ENCODE measurements at regions not wholly inside any gene's neighbourhood (a gene's known extent, or its start where the extent isn't known, plus 50 kb on each side); places are given as distances from the start of the nearest gene placed in this dataset.

- Histone ChIP-seq H3K4me1 (ENCODE audit: control insufficient read depth in 1 of 2, insufficient read depth in 2 of 2, low read length in 2 of 2) (no peaks in the 10 kb centered on the region), H3K4me3 (ENCODE audit: low read depth in 1 of 2, low read length in 2 of 2) (no peak overlapping the region), H3K27me3 (ENCODE audit: low read depth, low read length) (no peaks in the 10 kb centered on the region), H3K36me3 (ENCODE audit: control insufficient read depth in 1 of 2, insufficient read depth in 2 of 2, low read length in 2 of 2) (no peaks in the 10 kb centered on the region), H3K27ac (ENCODE audit: low read length) (no peak overlapping the region), H3K9me3 (ENCODE audit: control insufficient read depth in 1 of 2, low read length in 2 of 2) (no peaks in the 10 kb centered on the region)
Measured at GRCh38 chr11:37560346-37560745, 962.3 kb upstream of the RAG2 start.

GRCh38 chr11:37558619-37559210 lies 960.7 kb upstream of the RAG2 start:
- no peaks in the 10 kb centered on the region for H3K36me3 ChIP-seq (ENCODE audit: control insufficient read depth in 1 of 2, insufficient read depth in 2 of 2, low read length in 2 of 2)
- H3K4me3 ChIP-seq (ENCODE audit: low read depth in 1 of 2, low read length in 2 of 2), result no peak overlapping the region
- H3K4me1 ChIP-seq (ENCODE audit: control insufficient read depth in 1 of 2, insufficient read depth in 2 of 2, low read length in 2 of 2), result no peaks in the 10 kb centered on the region
- H3K27me3 ChIP-seq (ENCODE audit: low read depth, low read length), result no peaks in the 10 kb centered on the region
- no peak overlapping the region for H3K27ac ChIP-seq (ENCODE audit: low read length)
- no peaks in the 10 kb centered on the region for H3K9me3 ChIP-seq (ENCODE audit: control insufficient read depth in 1 of 2, low read length in 2 of 2)

- no peaks in the 10 kb centered on the region for H3K4me1 ChIP-seq (ENCODE audit: control insufficient read depth in 1 of 2, insufficient read depth in 2 of 2, low read length in 2 of 2)
- H3K27me3 ChIP-seq (ENCODE audit: low read depth, low read length), result no peaks in the 10 kb centered on the region
- no peaks in the 10 kb centered on the region for H3K36me3 ChIP-seq (ENCODE audit: control insufficient read depth in 1 of 2, insufficient read depth in 2 of 2, low read length in 2 of 2)
- no peak overlapping the region for H3K27ac ChIP-seq (ENCODE audit: low read length)
- no peaks in the 10 kb centered on the region for H3K9me3 ChIP-seq (ENCODE audit: control insufficient read depth in 1 of 2, low read length in 2 of 2)
- no peak overlapping the region for H3K4me3 ChIP-seq (ENCODE audit: low read depth in 1 of 2, low read length in 2 of 2)
Measured at GRCh38 chr11:37557990-37558389, 960.0 kb upstream of the RAG2 start.

GRCh38 chr11:37552284-37552683 lies 954.2 kb upstream of the RAG2 start:
- H3K27me3 ChIP-seq (ENCODE audit: low read depth, low read length), result no peaks in the 10 kb centered on the region
- H3K9me3 ChIP-seq (ENCODE audit: control insufficient read depth in 1 of 2, low read length in 2 of 2), result no peaks in the 10 kb centered on the region
- no peak overlapping the region for H3K4me3 ChIP-seq (ENCODE audit: low read depth in 1 of 2, low read length in 2 of 2)
- H3K27ac ChIP-seq (ENCODE audit: low read length), result no peak overlapping the region
- no peaks in the 10 kb centered on the region for H3K36me3 ChIP-seq (ENCODE audit: control insufficient read depth in 1 of 2, insufficient read depth in 2 of 2, low read length in 2 of 2)
- no peaks in the 10 kb centered on the region for H3K4me1 ChIP-seq (ENCODE audit: control insufficient read depth in 1 of 2, insufficient read depth in 2 of 2, low read length in 2 of 2)

GRCh38 chr11:37544491-37544890 lies 946.5 kb upstream of the RAG2 start:
- H3K27ac ChIP-seq (ENCODE audit: low read length), result no peak overlapping the region
- H3K36me3 ChIP-seq (ENCODE audit: control insufficient read depth in 1 of 2, insufficient read depth in 2 of 2, low read length in 2 of 2), result no peaks in the 10 kb centered on the region
- no peak overlapping the region for H3K4me3 ChIP-seq (ENCODE audit: low read depth in 1 of 2, low read length in 2 of 2)
- no peaks in the 10 kb centered on the region for H3K27me3 ChIP-seq (ENCODE audit: low read depth, low read length)
- no peaks in the 10 kb centered on the region for H3K9me3 ChIP-seq (ENCODE audit: control insufficient read depth in 1 of 2, low read length in 2 of 2)
- no peaks in the 10 kb centered on the region for H3K4me1 ChIP-seq (ENCODE audit: control insufficient read depth in 1 of 2, insufficient read depth in 2 of 2, low read length in 2 of 2)

- peaks cover 0 to 8% of the 10 kb centered on the region in 2 donors for H3K9me3 ChIP-seq (ENCODE audit: control insufficient read depth in 1 of 2, low read length in 2 of 2)
- H3K27ac ChIP-seq (ENCODE audit: low read length), result no peak overlapping the region
- H3K4me3 ChIP-seq (ENCODE audit: low read depth in 1 of 2, low read length in 2 of 2), result no peak overlapping the region
- H3K4me1 ChIP-seq (ENCODE audit: control insufficient read depth in 1 of 2, insufficient read depth in 2 of 2, low read length in 2 of 2), result no peaks in the 10 kb centered on the region
- H3K36me3 ChIP-seq (ENCODE audit: control insufficient read depth in 1 of 2, insufficient read depth in 2 of 2, low read length in 2 of 2), result no peaks in the 10 kb centered on the region
- H3K27me3 ChIP-seq (ENCODE audit: low read depth, low read length), result no peaks in the 10 kb centered on the region
Measured at GRCh38 chr11:37533830-37534229, 935.8 kb upstream of the RAG2 start.

- Histone ChIP-seq H3K27me3 (ENCODE audit: low read depth, low read length) (no peaks in the 10 kb centered on the region), H3K36me3 (ENCODE audit: control insufficient read depth in 1 of 2, insufficient read depth in 2 of 2, low read length in 2 of 2) (no peaks in the 10 kb centered on the region), H3K4me3 (ENCODE audit: low read depth in 1 of 2, low read length in 2 of 2) (no peak overlapping the region), H3K27ac (ENCODE audit: low read length) (no peak overlapping the region), H3K9me3 (ENCODE audit: control insufficient read depth in 1 of 2, low read length in 2 of 2) (peaks cover 0 to 9% of the 10 kb centered on the region in 2 donors), H3K4me1 (ENCODE audit: control insufficient read depth in 1 of 2, insufficient read depth in 2 of 2, low read length in 2 of 2) (no peaks in the 10 kb centered on the region)
Measured at GRCh38 chr11:37533087-37533486, 935.1 kb upstream of the RAG2 start.

GRCh38 chr11:37532271-37532670 lies 934.2 kb upstream of the RAG2 start:
- H3K9me3 ChIP-seq (ENCODE audit: control insufficient read depth in 1 of 2, low read length in 2 of 2), result peaks cover 0 to 9% of the 10 kb centered on the region in 2 donors
- H3K27me3 ChIP-seq (ENCODE audit: low read depth, low read length), result no peaks in the 10 kb centered on the region
- H3K36me3 ChIP-seq (ENCODE audit: control insufficient read depth in 1 of 2, insufficient read depth in 2 of 2, low read length in 2 of 2), result no peaks in the 10 kb centered on the region
- H3K27ac ChIP-seq (ENCODE audit: low read length), result no peak overlapping the region
- no peak overlapping the region for H3K4me3 ChIP-seq (ENCODE audit: low read depth in 1 of 2, low read length in 2 of 2)
- H3K4me1 ChIP-seq (ENCODE audit: control insufficient read depth in 1 of 2, insufficient read depth in 2 of 2, low read length in 2 of 2), result no peaks in the 10 kb centered on the region

- Histone ChIP-seq H3K4me1 (ENCODE audit: control insufficient read depth in 1 of 2, insufficient read depth in 2 of 2, low read length in 2 of 2) (no peaks in the 10 kb centered on the region), H3K27ac (ENCODE audit: low read length) (no peak overlapping the region), H3K36me3 (ENCODE audit: control insufficient read depth in 1 of 2, insufficient read depth in 2 of 2, low read length in 2 of 2) (no peaks in the 10 kb centered on the region), H3K27me3 (ENCODE audit: low read depth, low read length) (no peaks in the 10 kb centered on the region), H3K9me3 (ENCODE audit: control insufficient read depth in 1 of 2, low read length in 2 of 2) (peaks cover 0 to 9% of the 10 kb centered on the region in 2 donors), H3K4me3 (ENCODE audit: low read depth in 1 of 2, low read length in 2 of 2) (no peak overlapping the region)
Measured at GRCh38 chr11:37527545-37527944, 929.5 kb upstream of the RAG2 start.

- Histone ChIP-seq H3K9me3 (ENCODE audit: control insufficient read depth in 1 of 2, low read length in 2 of 2) (peaks cover 0 to 9% of the 10 kb centered on the region in 2 donors), H3K4me1 (ENCODE audit: control insufficient read depth in 1 of 2, insufficient read depth in 2 of 2, low read length in 2 of 2) (no peaks in the 10 kb centered on the region), H3K27me3 (ENCODE audit: low read depth, low read length) (no peaks in the 10 kb centered on the region), H3K27ac (ENCODE audit: low read length) (no peak overlapping the region), H3K36me3 (ENCODE audit: control insufficient read depth in 1 of 2, insufficient read depth in 2 of 2, low read length in 2 of 2) (no peaks in the 10 kb centered on the region), H3K4me3 (ENCODE audit: low read depth in 1 of 2, low read length in 2 of 2) (no peak overlapping the region)
Measured at GRCh38 chr11:37525336-37525735, 927.3 kb upstream of the RAG2 start.

GRCh38 chr11:37519781-37520180 lies 921.7 kb upstream of the RAG2 start:
- Histone ChIP-seq H3K27me3 (ENCODE audit: low read depth, low read length) (no peaks in the 10 kb centered on the region), H3K36me3 (ENCODE audit: control insufficient read depth in 1 of 2, insufficient read depth in 2 of 2, low read length in 2 of 2) (no peaks in the 10 kb centered on the region), H3K9me3 (ENCODE audit: control insufficient read depth in 1 of 2, low read length in 2 of 2) (peaks cover 0 to 2% of the 10 kb centered on the region in 2 donors), H3K4me1 (ENCODE audit: control insufficient read depth in 1 of 2, insufficient read depth in 2 of 2, low read length in 2 of 2) (no peaks in the 10 kb centered on the region), H3K4me3 (ENCODE audit: low read depth in 1 of 2, low read length in 2 of 2) (no peak overlapping the region), H3K27ac (ENCODE audit: low read length) (no peak overlapping the region)

GRCh38 chr11:37512156-37512780 lies 914.2 kb upstream of the RAG2 start:
- H3K9me3 ChIP-seq (ENCODE audit: control insufficient read depth in 1 of 2, low read length in 2 of 2), result peaks cover 0 to 2% of the 10 kb centered on the region in 2 donors
- H3K4me3 ChIP-seq (ENCODE audit: low read depth in 1 of 2, low read length in 2 of 2), result no peak overlapping the region
- H3K4me1 ChIP-seq (ENCODE audit: control insufficient read depth in 1 of 2, insufficient read depth in 2 of 2, low read length in 2 of 2), result no peaks in the 10 kb centered on the region
- H3K36me3 ChIP-seq (ENCODE audit: control insufficient read depth in 1 of 2, insufficient read depth in 2 of 2, low read length in 2 of 2), result no peaks in the 10 kb centered on the region
- no peaks in the 10 kb centered on the region for H3K27me3 ChIP-seq (ENCODE audit: low read depth, low read length)
- H3K27ac ChIP-seq (ENCODE audit: low read length), result no peak overlapping the region
